ENCODE measurements at regions not wholly inside any gene's neighbourhood (a gene's known extent, or its start where the extent isn't known, plus 50 kb on each side); places are given as distances from the start of the nearest gene placed in this dataset.
"Not testable (repeated sequence)": the region's sequence is repeated elsewhere in the genome, so short reads cannot be mapped to it uniquely, and the experiment has no call there.

- DNase-seq, result no peak
These were observed 547.0 kb downstream of the NSUN3 start for GRCh38 chr3:94609908-94610307.

- no peak for DNase-seq
These were observed 548.7 kb downstream of the NSUN3 start for GRCh38 chr3:94611596-94611995.

- no peak for DNase-seq
These were observed 549.8 kb downstream of the NSUN3 start for GRCh38 chr3:94612631-94613030.

GRCh38 chr3:94614192-94614591 lies 551.3 kb downstream of the NSUN3 start:
- DNase-seq, result no peak

GRCh38 chr3:94615275-94616065 lies 552.6 kb downstream of the NSUN3 start:
- no peak for DNase-seq

GRCh38 chr3:94616833-94617232 lies 554.0 kb downstream of the NSUN3 start:
- no peak for DNase-seq

- DNase-seq, result no peak
These were observed 554.5 kb downstream of the NSUN3 start for GRCh38 chr3:94617312-94617711.

- no peak for DNase-seq
These were observed 556.8 kb downstream of the NSUN3 start for GRCh38 chr3:94619643-94620042.

- DNase-seq, result no peak
These were observed 563.7 kb downstream of the NSUN3 start for GRCh38 chr3:94626573-94626972.

- DNase-seq, result no peak
These were observed 564.8 kb downstream of the NSUN3 start for GRCh38 chr3:94627689-94628088.

GRCh38 chr3:94643400-94643799 lies 580.5 kb downstream of the NSUN3 start:
- DNase-seq, result no peak

GRCh38 chr3:94645790-94646189 lies 582.9 kb downstream of the NSUN3 start:
- DNase-seq, result no peak

GRCh38 chr3:94647131-94647530 lies 584.3 kb downstream of the NSUN3 start:
- no peak for DNase-seq

- not testable (repeated sequence) for DNase-seq
These were observed 585.7 kb downstream of the NSUN3 start for GRCh38 chr3:94648270-94649180.

GRCh38 chr3:94654096-94654495 lies 591.2 kb downstream of the NSUN3 start:
- no peak for DNase-seq

- no peak for DNase-seq
These were observed 603.1 kb downstream of the NSUN3 start for GRCh38 chr3:94665922-94666321.

- DNase-seq, result no peak
These were observed 608.2 kb downstream of the NSUN3 start for GRCh38 chr3:94671078-94671477.

GRCh38 chr3:94673876-94674275 lies 611.0 kb downstream of the NSUN3 start:
- no peak for DNase-seq

- DNase-seq, result no peak
These were observed 623.3 kb downstream of the NSUN3 start for GRCh38 chr3:94686208-94686607.

- no peak for DNase-seq
These were observed 631.3 kb downstream of the NSUN3 start for GRCh38 chr3:94693997-94694640.

GRCh38 chr3:94694894-94695293 lies 632.0 kb downstream of the NSUN3 start:
- DNase-seq, result no peak

- DNase-seq, result no peak
These were observed 641.6 kb downstream of the NSUN3 start for GRCh38 chr3:94704467-94704866.
